Left lung (tissue), 4 donors: ENCODE measurements at regions not wholly inside any gene's neighbourhood (a gene's known extent, or its start where the extent isn't known, plus 50 kb on each side); places are given as distances from the start of the nearest gene placed in this dataset.

Source experiments
- ATAC-seq: fragments of 200-7000 bp; cut with Tn5 transposase; one replicate; pipeline ENCODE4 v1.9.1; 2020; ENCODE audit warnings: moderate library complexity
- DNase-seq, 4 donors: peaks; one replicate each; pipeline ENCODE4 v3.0.0-alpha.2; 2013 to 2020
- H3K27ac ChIP-seq, 2 donors: fragments of 200-600 bp; sonication (generic) in 1 of 2; one replicate each; pipeline versions ENCODE4 v1.5.0 to v1.8.0; 2020 to 2021
- H3K27me3 ChIP-seq, 2 donors: fragments of 200-600 bp; sonication (generic) in 1 of 2; one replicate each; pipeline versions ENCODE4 v1.5.0 to v1.8.0; 2020 to 2021
- H3K36me3 ChIP-seq, 2 donors: fragments of 200-600 bp; sonication (generic) in 1 of 2; one replicate each; pipeline versions ENCODE4 v1.5.0 to v1.8.0; 2020 to 2021
- H3K4me1 ChIP-seq, 2 donors: fragments of 200-600 bp; one replicate each; pipeline ENCODE4 v1.8.0; 2021
- H3K4me3 ChIP-seq, 2 donors: fragments of 200-600 bp; sonication (generic) in 1 of 2; one replicate each; pipeline versions ENCODE4 v1.5.0 to v1.8.0; 2020 to 2021; ENCODE audit warnings: mild to moderate bottlenecking in 1 of 2
- H3K9me3 ChIP-seq, 2 donors: fragments of 200-600 bp; sonication (generic) in 1 of 2; one replicate each; pipeline versions ENCODE4 v1.5.0 to v1.8.0; 2020 to 2021
- CTCF ChIP-seq, 2 donors: fragments of 200-600 bp; sonication (generic) in 1 of 2; IDR thresholded peaks; one replicate each; pipeline versions ENCODE4 v1.5.0 to v1.8.0; 2021; ENCODE audit warnings: antibody characterized with exemption in 2 of 2
- intact Hi-C, 2 donors: fragments of 100-400 bp; cut with DNase I; formaldehyde crosslinking; loops; one replicate each; pipeline versions ENCODE4 v1.11.2 to v1.14.2; 2022
- donor health status: DM: no; HTN: yes; CAD: no.
- donor health status: DM: no; HTN: no; CAD: no.

DNA sequence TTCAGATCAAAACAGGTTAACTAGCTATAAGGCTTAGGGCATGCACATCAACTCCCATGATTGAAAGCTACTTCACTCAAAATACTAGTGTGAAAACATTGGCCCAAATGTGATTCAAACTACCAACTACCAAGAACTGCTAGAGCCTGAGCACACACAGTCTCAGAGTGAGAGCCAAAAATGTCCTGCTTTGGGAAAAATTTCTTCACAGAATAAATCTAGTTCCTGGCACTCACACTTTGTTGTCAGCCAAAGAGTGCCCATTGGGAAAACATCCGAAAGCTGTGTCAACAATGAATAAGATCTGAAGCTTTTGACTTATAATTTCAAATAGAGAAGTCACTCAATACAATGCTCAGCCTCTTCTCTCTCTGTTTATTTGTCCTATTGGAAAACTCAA, 182.7 kb downstream of the LRATD1 start:
- no peak overlapping the region for H3K4me3 ChIP-seq
- DNase-seq (no peak), ATAC-seq (no peak)
- H3K36me3 ChIP-seq = no peaks in the 10 kb centered on the region
- H3K4me1 ChIP-seq = no peaks in the 10 kb centered on the region
- intact Hi-C loops = no loop called here
- TF ChIP-seq CTCF (IDR thresholded peaks at IDR 0.05) = no peak
- H3K27me3 ChIP-seq = no peaks in the 10 kb centered on the region
- H3K27ac ChIP-seq = no peak overlapping the region
- peaks cover 0 to 2% of the 10 kb centered on the region in 2 donors for H3K9me3 ChIP-seq

- H3K4me1 ChIP-seq = no peaks in the 10 kb centered on the region
- no peaks in the 10 kb centered on the region for H3K36me3 ChIP-seq
- H3K9me3 ChIP-seq = peaks cover 0 to 7% of the 10 kb centered on the region in 2 donors
- TF ChIP-seq CTCF (IDR thresholded peaks at IDR 0.05) = no peak
- no peaks in the 10 kb centered on the region for H3K27me3 ChIP-seq
- no peak for DNase-seq
- no peak overlapping the region for H3K27ac ChIP-seq
- ATAC-seq = no peak
- no peak overlapping the region for H3K4me3 ChIP-seq
- intact Hi-C loops = no loop called here
Measured at GRCh38 chr2:14816069-14817060, 183.8 kb downstream of the LRATD1 start.

DNA sequence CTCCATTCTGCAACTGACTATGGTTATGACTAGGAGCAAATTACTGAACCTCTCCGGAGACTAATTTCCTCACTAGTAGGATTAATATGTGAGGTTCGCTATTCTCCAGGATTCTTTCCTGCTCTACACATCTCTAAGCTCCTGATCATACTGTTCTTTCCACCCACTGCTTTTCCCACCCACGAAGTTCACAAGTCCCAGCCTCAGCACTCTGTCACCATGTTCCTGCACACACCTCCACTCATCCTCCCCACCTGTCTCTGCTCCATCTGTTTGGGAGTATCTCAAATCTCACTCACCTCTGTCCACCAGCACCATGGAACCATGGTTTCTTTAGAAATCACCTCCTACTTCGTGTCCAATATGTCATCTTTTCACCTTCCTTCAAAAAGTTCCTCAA, 185.3 kb downstream of the LRATD1 start:
- Histone ChIP-seq H3K27me3 (no peaks in the 10 kb centered on the region), H3K4me3 (no peak overlapping the region), H3K9me3 (peaks cover 0 to 4% of the 10 kb centered on the region in 2 donors), H3K36me3 (no peaks in the 10 kb centered on the region), H3K4me1 (no peaks in the 10 kb centered on the region), H3K27ac (no peak overlapping the region)
- TF ChIP-seq CTCF (IDR thresholded peaks at IDR 0.05) = no peak
- ATAC-seq = no peak
- DNase-seq = no peak
- intact Hi-C loops = no loop called here

- intact Hi-C loops = no loop called here
- no peaks in the 10 kb centered on the region for H3K27me3 ChIP-seq
- H3K4me1 ChIP-seq = no peaks in the 10 kb centered on the region
- H3K9me3 ChIP-seq = no peaks in the 10 kb centered on the region
- ATAC-seq (no peak), DNase-seq (no peak)
- H3K36me3 ChIP-seq = no peaks in the 10 kb centered on the region
- no peak overlapping the region for H3K4me3 ChIP-seq
- H3K27ac ChIP-seq = no peak overlapping the region
- TF ChIP-seq CTCF (IDR thresholded peaks at IDR 0.05) = no peak
Measured at GRCh38 chr2:14826518-14826917, 194.0 kb downstream of the LRATD1 start.

- Histone ChIP-seq H3K27ac (no peak overlapping the region), H3K4me1 (no peaks in the 10 kb centered on the region), H3K4me3 (no peak overlapping the region), H3K36me3 (no peaks in the 10 kb centered on the region), H3K27me3 (no peaks in the 10 kb centered on the region), H3K9me3 (no peaks in the 10 kb centered on the region)
- DNase-seq (no peak), ATAC-seq (no peak)
- intact Hi-C loops = no loop called here
- no peak for TF ChIP-seq CTCF (IDR thresholded peaks at IDR 0.05)
Measured at GRCh38 chr2:14827226-14828023, 194.9 kb downstream of the LRATD1 start.
